HG03565 (cell line): ENCODE measurements at regions not wholly inside any gene's neighbourhood (a gene's known extent, or its start where the extent isn't known, plus 50 kb on each side); places are given as distances from the start of the nearest gene placed in this dataset.

Experiments used
- ATAC-seq: cut with Tn5 transposase; IDR thresholded peaks from one replicate; pipeline ENCODE4 v1.9.1; 2021; ENCODE audit warnings: mild to moderate bottlenecking, moderate library complexity; ENCODE audit not compliant: unreplicated experiment

DNA sequence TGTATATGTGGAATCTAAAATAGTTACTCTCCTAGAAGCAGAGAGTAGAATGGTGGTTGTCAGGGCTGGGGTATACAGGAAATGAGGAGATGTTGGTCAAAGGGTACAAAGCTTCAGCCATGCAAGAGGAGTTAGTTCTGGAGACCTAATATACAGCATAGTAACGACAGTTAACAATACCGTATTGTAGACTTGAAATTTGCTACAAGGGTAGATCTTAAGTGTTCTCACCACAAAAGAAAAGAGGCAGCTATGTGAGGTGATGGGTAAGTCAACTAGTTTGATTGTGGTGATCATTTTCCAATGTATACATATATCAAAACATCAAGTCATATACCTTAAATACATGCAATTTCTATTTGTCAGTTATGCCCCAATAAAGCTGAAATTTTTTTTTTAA, 98.2 kb upstream of the CYP1B1 start:
- no peak for ATAC-seq

DNA sequence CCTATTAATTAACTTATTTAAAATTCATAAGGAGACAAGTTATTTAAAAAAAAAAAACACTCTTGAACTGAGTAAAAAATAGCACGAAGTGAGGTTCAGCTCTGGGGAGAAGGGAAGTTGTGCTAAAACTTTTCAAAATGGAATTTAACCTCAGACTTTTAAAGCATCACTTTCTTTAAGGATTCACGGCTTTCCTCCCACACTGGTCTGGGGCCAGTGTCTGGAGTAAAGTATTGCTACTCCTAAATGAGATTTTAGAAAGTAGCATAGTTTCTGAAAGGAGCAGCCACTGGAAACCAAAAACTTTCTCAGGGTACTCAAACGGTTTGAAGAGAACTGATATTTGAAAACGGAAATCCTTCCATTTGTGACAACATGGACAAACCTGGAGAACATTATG, 97.7 kb upstream of the CYP1B1 start:
- no peak for ATAC-seq

- ATAC-seq: no peak
These were observed 95.4 kb upstream of the CYP1B1 start for GRCh38 chr2:38171208-38171855.

GRCh38 chr2:38170733-38171132, 94.8 kb upstream of the CYP1B1 start:
- ATAC-seq: no peak

DNA sequence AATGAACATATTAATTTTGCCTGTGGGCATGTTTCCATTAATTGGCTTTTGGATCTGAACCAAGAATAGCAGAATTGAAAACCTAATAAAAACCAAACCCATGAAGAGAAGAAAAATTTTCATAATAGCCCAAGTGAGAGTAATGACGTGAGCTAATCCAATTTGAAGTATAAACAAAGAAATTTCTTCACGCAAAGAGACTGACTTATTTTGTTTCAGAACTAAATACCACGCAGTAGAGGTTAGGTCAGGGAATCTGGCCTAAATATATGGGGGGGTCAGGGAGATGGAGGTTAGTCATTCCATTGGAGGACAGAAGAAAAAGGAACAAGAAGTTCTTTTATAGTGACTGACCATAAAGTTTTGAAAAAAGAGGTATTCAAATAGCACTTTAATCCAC, 94.1 kb upstream of the CYP1B1 start:
- no peak for ATAC-seq

DNA sequence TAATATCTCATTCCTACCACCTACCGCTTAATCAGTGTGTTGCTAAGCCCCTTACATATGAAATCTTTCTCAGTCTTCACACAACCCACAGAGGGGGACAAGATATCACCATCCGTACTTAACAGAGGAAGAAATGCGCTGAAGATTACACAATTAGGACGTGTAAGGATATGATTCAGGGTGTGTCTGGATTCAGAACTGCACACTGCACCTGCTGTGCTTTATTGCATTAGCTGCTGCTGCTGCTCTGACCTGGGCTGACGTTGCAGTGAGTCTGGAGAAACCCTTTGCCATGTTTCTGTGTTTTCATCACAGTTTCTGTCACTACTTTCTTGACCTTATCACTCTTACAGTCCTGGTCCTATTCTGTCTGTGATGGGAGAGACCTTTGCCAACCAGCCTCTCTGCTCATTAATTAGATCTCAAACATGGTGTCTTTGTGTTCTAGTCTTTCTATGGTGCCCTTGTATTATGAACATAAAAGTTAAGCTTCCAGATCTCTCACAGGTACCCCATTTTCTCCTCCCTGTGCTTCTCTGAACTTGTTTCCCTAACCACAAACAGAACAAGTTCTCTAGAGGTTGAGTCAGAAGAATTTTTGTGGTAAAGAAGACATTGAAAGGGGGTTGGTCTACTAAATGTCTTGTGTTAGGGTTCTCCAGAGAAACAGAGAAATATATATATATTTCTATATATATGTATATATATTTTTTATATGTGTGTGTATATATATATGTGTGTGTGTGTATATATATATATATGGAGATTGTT, 92.9 kb upstream of the CYP1B1 start:
- ATAC-seq: no peak

DNA sequence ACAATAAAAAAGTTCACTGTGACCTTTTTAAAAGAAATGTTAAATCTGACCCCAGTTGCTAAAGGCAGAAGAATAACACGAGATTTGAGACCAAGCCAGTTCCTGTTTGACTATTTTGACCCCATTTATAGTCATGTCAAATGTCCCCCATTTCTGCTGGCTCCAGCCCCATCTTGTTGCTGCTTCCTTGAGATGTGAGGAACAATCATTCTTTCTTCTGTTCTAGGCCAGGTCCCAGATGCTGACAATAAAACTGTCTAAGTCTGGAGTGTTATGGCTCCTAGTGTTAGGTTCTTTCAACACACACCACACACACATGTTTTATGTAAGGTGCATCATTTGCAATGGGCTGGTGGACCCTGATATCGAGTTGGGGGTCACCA, 92.0 kb upstream of the CYP1B1 start:
- ATAC-seq: no peak

DNA sequence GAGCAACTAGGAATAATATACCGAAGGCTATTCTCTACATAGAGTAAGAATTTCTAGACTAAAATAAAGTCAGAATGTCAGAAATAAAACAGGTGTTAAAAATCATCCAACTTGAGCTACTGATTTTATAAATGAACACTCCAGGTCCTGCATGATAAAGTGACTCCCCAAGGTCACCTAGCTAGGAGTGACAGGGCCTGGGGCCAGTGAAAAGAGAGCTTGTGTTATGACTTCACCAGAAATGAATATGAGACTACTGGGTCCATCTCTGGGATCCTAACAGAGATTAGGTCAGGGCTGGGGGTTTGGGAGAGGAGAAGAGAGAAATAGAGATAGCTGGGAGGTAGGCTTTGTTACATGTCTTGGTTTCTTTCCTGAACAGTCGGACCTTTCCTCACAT, 89.7 kb upstream of the CYP1B1 start:
- no peak for ATAC-seq

DNA sequence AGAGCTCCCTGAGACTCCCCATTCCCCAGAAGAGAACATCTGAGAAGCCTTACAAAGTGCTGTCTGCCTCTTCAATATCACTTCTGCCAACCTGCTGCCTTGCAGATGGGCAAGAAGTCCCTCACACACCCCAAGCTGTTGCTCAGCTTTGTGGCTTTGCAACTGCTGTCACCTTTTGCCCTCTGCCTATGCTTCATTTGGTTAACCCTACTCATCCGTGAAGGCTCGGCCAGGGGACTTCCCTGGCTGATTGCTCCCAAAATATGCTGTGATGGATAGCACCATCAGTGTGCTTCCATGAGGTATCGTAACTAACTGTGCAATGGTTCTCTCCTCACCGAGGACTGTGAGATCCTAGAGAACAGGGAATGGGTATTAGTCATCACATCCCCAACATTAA, 88.9 kb upstream of the CYP1B1 start:
- ATAC-seq: peak; percentile 87

DNA sequence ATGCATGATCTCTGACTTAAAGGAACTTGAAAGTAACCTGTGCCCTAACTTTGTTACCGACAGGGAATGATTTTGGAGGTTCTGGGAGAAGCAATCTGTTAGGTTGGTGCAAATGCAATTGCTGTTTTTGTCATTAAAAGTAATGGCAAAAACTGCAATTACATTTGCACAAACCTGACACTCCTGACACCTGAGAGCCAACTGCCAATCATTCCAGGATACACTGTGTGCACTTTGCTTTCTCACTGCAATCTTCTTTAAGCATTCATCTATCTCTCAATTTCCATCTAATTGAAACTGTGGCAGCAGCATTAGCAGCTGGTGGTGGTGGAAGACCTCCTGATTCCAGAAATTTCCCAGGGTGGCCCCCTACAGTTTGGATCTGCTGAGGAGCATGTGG, 87.6 kb upstream of the CYP1B1 start:
- ATAC-seq: no peak

GRCh38 chr2:38163006-38163405, 87.1 kb upstream of the CYP1B1 start:
- no peak for ATAC-seq

- no peak for ATAC-seq
These were observed 84.6 kb upstream of the CYP1B1 start for GRCh38 chr2:38160516-38160915.

GRCh38 chr2:38159597-38159996, 83.6 kb upstream of the CYP1B1 start:
- no peak for ATAC-seq

DNA sequence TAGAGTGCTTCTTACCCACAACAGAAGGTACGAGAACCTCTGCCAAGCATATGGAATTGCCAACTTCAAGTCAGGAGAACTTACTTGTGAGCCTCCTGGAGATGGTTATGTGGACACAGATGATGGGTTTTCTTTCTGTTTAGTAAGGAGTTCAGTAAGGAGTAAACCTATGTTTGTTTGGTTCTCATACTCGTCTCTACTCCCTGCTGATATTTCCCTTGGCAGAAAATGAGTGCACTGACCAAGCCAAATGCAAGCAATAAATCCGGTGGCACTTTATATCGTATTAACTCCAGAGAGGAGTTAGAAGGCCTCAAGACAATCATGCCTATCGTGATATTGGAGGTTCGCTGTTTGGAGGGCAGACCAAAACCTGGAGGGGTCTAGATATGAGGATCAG, 83.2 kb upstream of the CYP1B1 start:
- no peak for ATAC-seq

- ATAC-seq: no peak
These were observed 82.6 kb upstream of the CYP1B1 start for GRCh38 chr2:38158378-38159118.

GRCh38 chr2:38156436-38156835, 80.5 kb upstream of the CYP1B1 start:
- no peak for ATAC-seq

DNA sequence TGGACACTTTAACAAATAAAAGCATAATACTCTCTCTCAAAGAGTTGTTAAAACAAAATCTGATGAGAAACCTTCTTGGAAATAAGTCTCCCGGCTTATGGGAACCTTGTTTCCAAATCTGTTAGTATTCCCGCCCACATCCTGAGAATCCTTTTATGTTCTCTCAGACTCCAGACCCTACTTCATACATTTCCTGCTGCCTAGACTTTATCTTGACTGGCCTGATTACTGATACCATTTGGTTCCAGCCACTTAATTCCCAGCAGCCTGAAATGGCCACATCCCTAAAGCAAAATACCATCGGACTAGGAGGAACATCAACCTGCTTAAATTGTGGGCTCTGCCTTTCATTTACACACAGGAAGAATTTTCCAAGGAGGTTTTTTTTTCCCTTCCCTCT, 79.1 kb upstream of the CYP1B1 start:
- ATAC-seq: no peak

DNA sequence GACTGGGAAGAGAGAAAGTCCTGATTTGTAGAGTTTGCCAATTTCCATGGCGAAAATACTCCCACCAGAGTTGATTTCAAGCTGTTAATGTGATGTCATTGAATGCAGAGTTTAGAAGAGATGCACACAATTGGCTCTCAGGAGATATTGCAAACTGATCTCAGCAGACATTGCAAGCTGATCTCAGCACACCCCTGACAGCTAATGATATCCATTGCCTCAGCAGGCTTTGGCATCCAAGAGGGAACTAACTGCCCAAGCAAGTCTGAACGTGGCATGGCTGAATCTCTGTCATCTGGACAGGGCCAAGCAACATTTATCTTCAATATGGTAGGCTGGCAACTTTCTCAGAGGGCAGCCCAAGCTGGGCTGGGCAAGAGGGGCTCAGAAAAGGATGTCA, 78.4 kb upstream of the CYP1B1 start:
- no peak for ATAC-seq

DNA sequence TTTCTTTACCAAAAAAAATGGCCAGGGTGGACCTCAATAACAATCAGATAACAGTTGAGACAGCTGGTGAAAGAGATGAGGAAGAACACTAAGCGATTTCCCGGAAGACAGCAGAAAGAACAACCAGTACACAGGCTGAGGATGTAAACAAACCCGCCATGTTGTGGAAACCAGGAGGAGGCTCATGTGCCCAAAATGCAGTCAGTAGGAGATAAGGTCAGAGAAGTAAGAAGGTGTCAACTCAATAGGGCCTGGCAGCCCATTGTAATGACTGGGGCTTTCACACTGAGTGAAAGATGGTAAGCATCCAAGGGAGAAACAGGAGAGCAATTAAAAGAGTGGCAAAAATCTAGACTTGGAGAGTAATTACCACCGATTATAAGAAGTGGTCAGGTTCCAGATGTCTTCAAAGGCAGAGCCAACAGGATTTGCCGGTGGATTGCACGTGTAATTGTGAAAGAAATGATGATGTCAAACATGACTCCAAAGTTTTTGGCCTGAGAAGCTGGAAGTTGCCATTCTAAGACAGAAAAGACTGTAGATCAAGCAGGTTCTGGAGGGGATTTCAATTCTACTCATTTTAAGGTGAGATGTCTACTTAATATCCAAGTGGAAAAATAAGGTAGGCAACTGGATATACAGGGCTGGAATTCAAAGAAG, 77.7 kb upstream of the CYP1B1 start:
- no peak for ATAC-seq

GRCh38 chr2:38152913-38153312, 77.0 kb upstream of the CYP1B1 start:
- ATAC-seq: no peak

- no peak for ATAC-seq
These were observed 76.1 kb upstream of the CYP1B1 start for GRCh38 chr2:38152035-38152434.

DNA sequence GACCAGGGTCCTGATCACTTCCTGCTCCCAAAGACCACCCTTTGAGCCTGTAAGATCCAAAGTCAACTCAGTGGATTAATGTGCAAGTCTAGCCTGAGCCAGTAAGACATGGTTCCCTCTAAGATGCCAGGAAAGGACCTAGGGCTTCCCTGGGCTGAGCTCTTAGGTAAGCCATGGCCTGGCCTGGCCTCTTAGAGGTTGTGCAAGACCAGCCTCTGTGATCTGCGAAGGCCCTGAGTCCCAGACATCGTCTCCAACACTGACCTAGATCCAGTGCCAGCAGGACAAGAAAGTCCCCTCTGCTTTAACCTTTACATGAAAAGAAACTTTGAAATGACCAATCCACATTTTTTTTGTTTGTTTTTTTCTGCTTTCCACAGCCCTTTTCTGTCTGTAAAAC, 73.6 kb upstream of the CYP1B1 start:
- ATAC-seq: no peak
